ENCODE measurements at regions not wholly inside any gene's neighbourhood (a gene's known extent, or its start where the extent isn't known, plus 50 kb on each side); places are given as distances from the start of the nearest gene placed in this dataset.

GRCh38 chr15:60162251-60162967 lies 158.3 kb downstream of the FOXB1 start:
- no peak for TF ChIP-seq CTCF (conservative IDR thresholded peaks at IDR 0.05; ENCODE audit: low read depth in 2 of 2)
- no peak for TF ChIP-seq EZH2 (IDR thresholded peaks at IDR 0.05; ENCODE audit: low read depth, unreplicated experiment)
- TF ChIP-seq POLR2AphosphoS5 (IDR thresholded peaks at IDR 0.05; ENCODE audit: low read depth): no peak
- no peak for TF ChIP-seq JUNB (IDR thresholded peaks at IDR 0.05; ENCODE audit: unreplicated experiment)
- TF ChIP-seq REST (IDR thresholded peaks at IDR 0.05; ENCODE audit: unreplicated experiment): no peak
- TF ChIP-seq CREB1 (CRISPR knock-in tag; IDR thresholded peaks at IDR 0.05; ENCODE audit: low read depth): no peak
